Esophagus squamous epithelium (tissue), 5 donors: ENCODE measurements at regions not wholly inside any gene's neighbourhood (a gene's known extent, or its start where the extent isn't known, plus 50 kb on each side); places are given as distances from the start of the nearest gene placed in this dataset.

Experiments used
- DNase-seq: peaks from one replicate; lab custom pipeline; 2025; lab: John Stamatoyannopoulos, UW
- H3K27ac ChIP-seq, 4 donors: fragments of 200-600 bp; sonication (generic); one replicate each; pipeline ENCODE4 v1.5.1; 2016 to 2019; ENCODE audit warnings: mild to moderate bottlenecking in 1 of 4
- H3K27me3 ChIP-seq, 4 donors: fragments of 200-600 bp; sonication (generic); 1 replicate in 3 of 4; 2 replicates in 1 of 4; pipeline versions ENCODE4 v1.5.1 to v1.6.0; 2017 to 2021; ENCODE audit warnings: antibody characterized with exemption in 1 of 4
- H3K36me3 ChIP-seq, 3 donors: fragments of 200-600 bp; sonication (generic); one replicate each; pipeline ENCODE4 v1.5.1; 2016 to 2019
- H3K4me1 ChIP-seq, 3 donors: fragments of 200-600 bp; sonication (generic); one replicate each; pipeline ENCODE4 v1.5.1; 2017 to 2019
- H3K4me3 ChIP-seq, 4 donors: fragments of 200-600 bp; sonication (generic); 1 replicate in 3 of 4; 2 replicates in 1 of 4; pipeline ENCODE4 v1.5.1; 2016 to 2019; ENCODE audit warnings: mild to moderate bottlenecking in 2 of 4, moderate library complexity in 1 of 4
- H3K9me3 ChIP-seq, 3 donors: fragments of 200-600 bp; sonication (generic); one replicate each; pipeline ENCODE4 v1.5.1; 2016 to 2019
- CTCF ChIP-seq, 6 experiments: fragments of 450-650 bp in 4 of 6; fragments of 200-600 bp in 2 of 6; sonication (generic) in 2 of 6; IDR thresholded peaks; one replicate each; pipeline ENCODE4 v1.5.1; 2016 to 2019; ENCODE audit warnings: antibody characterized with exemption in 6 of 6, mild to moderate bottlenecking in 4 of 6, moderate library complexity in 4 of 6
- POLR2A ChIP-seq, 4 donors: fragments of 450-650 bp; IDR thresholded peaks; one replicate each; pipeline ENCODE4 v1.6.1; 2017; ENCODE audit warnings: antibody characterized with exemption in 4 of 4, mild to moderate bottlenecking in 4 of 4, moderate library complexity in 3 of 4
- WGBS, 2 donors: methylation state at CpG; one replicate each; pipeline ENCODE4 v1.1.5; 2018; 5-methylcytosine and 5-hydroxymethylcytosine counted together
- intact Hi-C: fragments of 100-400 bp; cut with DNase I; formaldehyde crosslinking; loops from one replicate; pipeline ENCODE4 v1.15.0; 2022
- donor health status: DM: yes; HTN: yes; CAD: no.

- H3K9me3 ChIP-seq: peaks cover 0 to 11% (median 0%) of the 10 kb centered on the region in 3 donors
- H3K36me3 ChIP-seq: no peaks in the 10 kb centered on the region
- TF ChIP-seq CTCF (IDR thresholded peaks at IDR 0.05) (no peak), POLR2A (IDR thresholded peaks at IDR 0.05) (no peak)
- H3K4me1 ChIP-seq: no peaks in the 10 kb centered on the region
- no peak overlapping the region for H3K27ac ChIP-seq
- no peak for DNase-seq
- no peak overlapping the region for H3K4me3 ChIP-seq
- intact Hi-C loops: no loop called here
- no peaks in the 10 kb centered on the region for H3K27me3 ChIP-seq
- 25 to 53% methylated on average over 1 to 2 of the region's 2 CpGs for WGBS, 2 donors
These were observed 1044.4 kb downstream of the UQCRFS1 start for GRCh38 chr19:28168557-28168956.

GRCh38 chr19:28166025-28166424 is 1046.9 kb downstream of the UQCRFS1 start:
- no peak overlapping the region for H3K4me3 ChIP-seq
- H3K4me1 ChIP-seq: no peaks in the 10 kb centered on the region
- intact Hi-C loops: no loop called here
- no peaks in the 10 kb centered on the region for H3K27me3 ChIP-seq
- H3K27ac ChIP-seq: no peak overlapping the region
- TF ChIP-seq CTCF (IDR thresholded peaks at IDR 0.05) (no peak), POLR2A (IDR thresholded peaks at IDR 0.05) (no peak)
- H3K9me3 ChIP-seq: peaks cover 0 to 6% (median 0%) of the 10 kb centered on the region in 3 donors
- H3K36me3 ChIP-seq: no peaks in the 10 kb centered on the region
- WGBS, 2 donors: 72 to 74% methylated on average over 8 of the region's 8 CpGs
- DNase-seq: no peak

GRCh38 chr19:28164214-28164613 is 1048.7 kb downstream of the UQCRFS1 start:
- WGBS, 2 donors: 77 to 86% methylated on average over 3 of the region's 3 CpGs
- Histone ChIP-seq H3K36me3 (no peaks in the 10 kb centered on the region), H3K27ac (no peak overlapping the region), H3K9me3 (peaks cover 0 to 16% (median 0%) of the 10 kb centered on the region in 3 donors), H3K4me3 (no peak overlapping the region), H3K4me1 (no peaks in the 10 kb centered on the region), H3K27me3 (no peaks in the 10 kb centered on the region)
- intact Hi-C loops: no loop called here
- DNase-seq: no peak
- TF ChIP-seq POLR2A (IDR thresholded peaks at IDR 0.05): no peak
- no peak for TF ChIP-seq CTCF (IDR thresholded peaks at IDR 0.05)

GRCh38 chr19:28159065-28159464 is 1053.9 kb downstream of the UQCRFS1 start:
- TF ChIP-seq POLR2A (IDR thresholded peaks at IDR 0.05): no peak
- no peak for TF ChIP-seq CTCF (IDR thresholded peaks at IDR 0.05)
- Histone ChIP-seq H3K27me3 (no peaks in the 10 kb centered on the region), H3K36me3 (no peaks in the 10 kb centered on the region), H3K4me1 (no peaks in the 10 kb centered on the region), H3K27ac (no peak overlapping the region), H3K9me3 (peaks cover 0 to 31% (median 5%) of the 10 kb centered on the region in 3 donors), H3K4me3 (no peak overlapping the region)
- intact Hi-C loops: no loop called here
- DNase-seq: no peak

GRCh38 chr19:28155265-28155664 is 1057.7 kb downstream of the UQCRFS1 start:
- Histone ChIP-seq H3K27ac (no peak overlapping the region), H3K9me3 (peaks cover 0 to 32% (median 5%) of the 10 kb centered on the region in 3 donors), H3K4me1 (no peaks in the 10 kb centered on the region), H3K36me3 (no peaks in the 10 kb centered on the region), H3K27me3 (no peaks in the 10 kb centered on the region), H3K4me3 (no peak overlapping the region)
- DNase-seq: no peak
- WGBS, 2 donors: 73 to 91% methylated on average over 1 of the region's 1 CpG
- intact Hi-C loops: no loop called here
- TF ChIP-seq CTCF (IDR thresholded peaks at IDR 0.05) (no peak), POLR2A (IDR thresholded peaks at IDR 0.05) (no peak)
